Hepatocyte (in vitro differentiated cells): ENCODE measurements at regions not wholly inside any gene's neighbourhood (a gene's known extent, or its start where the extent isn't known, plus 50 kb on each side); places are given as distances from the start of the nearest gene placed in this dataset.
A peak's percentile ranks its signal among the peaks of the same experiment; 100 is the strongest.

Experiments
- DNase-seq: peaks from one replicate; pipeline ENCODE4 v3.0.0-alpha.2; 2016; ENCODE audit warnings: low spot score
- H2AFZ ChIP-seq: fragments of 200-600 bp; sonication (generic); 2 replicates; pipeline ENCODE4 v1.6.0; 2016; ENCODE audit warnings: antibody characterized with exemption, mild to moderate bottlenecking
- H3K27ac ChIP-seq: fragments of 200-600 bp; sonication (generic); 2 replicates; pipeline ENCODE4 v1.5.1; 2016; ENCODE audit warnings: mild to moderate bottlenecking
- H3K27me3 ChIP-seq: fragments of 200-600 bp; sonication (generic); 2 replicates; pipeline ENCODE4 v1.6.1; 2016
- H3K36me3 ChIP-seq: fragments of 200-600 bp; sonication (generic); replicated peaks from 2 replicates; pipeline ENCODE4 v1.5.1; 2016; ENCODE audit warnings: low read depth; ENCODE audit not compliant: insufficient read depth
- H3K4me1 ChIP-seq: fragments of 200-600 bp; sonication (generic); 2 replicates; pipeline ENCODE4 v1.5.1; 2016; ENCODE audit warnings: mild to moderate bottlenecking, moderate library complexity; ENCODE audit not compliant: insufficient read depth
- H3K4me2 ChIP-seq: fragments of 200-600 bp; sonication (generic); 2 replicates; pipeline ENCODE4 v1.6.0; 2016
- H3K4me3 ChIP-seq: fragments of 200-600 bp; sonication (generic); 2 replicates; pipeline ENCODE4 v1.5.1; 2016; ENCODE audit warnings: mild to moderate bottlenecking
- H3K79me2 ChIP-seq: fragments of 200-600 bp; sonication (generic); 2 replicates; pipeline ENCODE4 v1.6.0; 2017; ENCODE audit warnings: mild to moderate bottlenecking
- H3K9me2 ChIP-seq: fragments of 200-600 bp; sonication (generic); replicated peaks from 2 replicates; pipeline ENCODE4 v1.6.0; 2017; ENCODE audit warnings: mild to moderate bottlenecking; ENCODE audit not compliant: insufficient read depth
- H3K9me3 ChIP-seq: fragments of 200-600 bp; sonication (generic); 2 replicates; pipeline ENCODE4 v1.5.1; 2016; ENCODE audit warnings: low read depth, mild to moderate bottlenecking
- H4K20me1 ChIP-seq: fragments of 200-600 bp; sonication (generic); 2 replicates; pipeline ENCODE4 v1.6.0; 2016; ENCODE audit warnings: mild to moderate bottlenecking; ENCODE audit not compliant: insufficient read depth, poor library complexity, severe bottlenecking
- EZH2 ChIP-seq: fragments of 200-600 bp; sonication (generic); IDR thresholded peaks from 2 replicates; pipeline ENCODE4 v1.6.1; 2016; ENCODE audit warnings: antibody characterized with exemption, mild to moderate bottlenecking, borderline replicate concordance
- EZH2phosphoT487 ChIP-seq: fragments of 200-600 bp; sonication (generic); IDR thresholded peaks from one replicate; pipeline ENCODE4 v1.6.1; 2018; ENCODE audit warnings: antibody characterized with exemption, mild to moderate bottlenecking, low read depth, moderate library complexity; ENCODE audit not compliant: unreplicated experiment, severe bottlenecking
- WGBS: methylation state at CpG from one replicate; pipeline ENCODE4 v1.1.6; 2016; ENCODE audit warnings: low lambda C conversion rate; ENCODE audit errors: missing lambda C conversion rate; 5-methylcytosine and 5-hydroxymethylcytosine counted together
- TF ChIP-seq, protein P1 (sequence below): fragments of 200-600 bp; sonication (generic); IDR thresholded peaks from 2 replicates; pipeline ENCODE4 v1.5.1; 2016; ENCODE audit warnings: antibody characterized with exemption, mild to moderate bottlenecking; ENCODE audit not compliant: poor library complexity

DNA sequence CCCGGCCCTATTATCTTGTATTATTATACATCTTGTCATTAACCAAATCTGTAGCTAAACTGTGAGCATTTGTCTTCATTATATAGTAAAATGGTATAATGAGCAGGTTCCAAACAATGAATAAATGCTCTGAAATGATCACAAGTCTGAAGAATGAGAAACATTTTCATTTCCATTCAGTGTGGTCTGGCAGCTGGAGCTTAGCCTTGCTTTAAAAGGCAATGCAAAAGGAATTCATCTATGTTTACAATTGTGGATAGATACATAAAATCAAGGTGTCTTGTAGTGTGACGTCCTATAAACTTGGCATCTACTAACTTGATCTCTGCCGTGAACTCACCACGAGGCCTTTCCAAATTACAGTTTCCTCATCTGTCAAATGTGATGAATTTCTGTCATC, 168.3 kb downstream of the RMST start:
- Histone ChIP-seq H3K4me1 (no peaks in the 10 kb centered on the region), H3K36me3 (no peaks in the 10 kb centered on the region), H2AFZ (no peak overlapping the region), H3K9me3 (no peaks in the 10 kb centered on the region), H3K4me2 (no peak overlapping the region), H3K27me3 (no peaks in the 10 kb centered on the region), H3K9me2 (no peaks in the 10 kb centered on the region), H4K20me1 (no peaks in the 10 kb centered on the region), H3K79me2 (no peaks in the 10 kb centered on the region), H3K4me3 (no peak overlapping the region), H3K27ac (no peak overlapping the region)
- no peak for DNase-seq
- WGBS: 57% methylated on average over 4 of the region's 4 CpGs
- no peak for TF ChIP-seq EZH2phosphoT487
- TF ChIP-seq, protein P1, sequence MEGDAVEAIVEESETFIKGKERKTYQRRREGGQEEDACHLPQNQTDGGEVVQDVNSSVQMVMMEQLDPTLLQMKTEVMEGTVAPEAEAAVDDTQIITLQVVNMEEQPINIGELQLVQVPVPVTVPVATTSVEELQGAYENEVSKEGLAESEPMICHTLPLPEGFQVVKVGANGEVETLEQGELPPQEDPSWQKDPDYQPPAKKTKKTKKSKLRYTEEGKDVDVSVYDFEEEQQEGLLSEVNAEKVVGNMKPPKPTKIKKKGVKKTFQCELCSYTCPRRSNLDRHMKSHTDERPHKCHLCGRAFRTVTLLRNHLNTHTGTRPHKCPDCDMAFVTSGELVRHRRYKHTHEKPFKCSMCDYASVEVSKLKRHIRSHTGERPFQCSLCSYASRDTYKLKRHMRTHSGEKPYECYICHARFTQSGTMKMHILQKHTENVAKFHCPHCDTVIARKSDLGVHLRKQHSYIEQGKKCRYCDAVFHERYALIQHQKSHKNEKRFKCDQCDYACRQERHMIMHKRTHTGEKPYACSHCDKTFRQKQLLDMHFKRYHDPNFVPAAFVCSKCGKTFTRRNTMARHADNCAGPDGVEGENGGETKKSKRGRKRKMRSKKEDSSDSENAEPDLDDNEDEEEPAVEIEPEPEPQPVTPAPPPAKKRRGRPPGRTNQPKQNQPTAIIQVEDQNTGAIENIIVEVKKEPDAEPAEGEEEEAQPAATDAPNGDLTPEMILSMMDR: no peak
- TF ChIP-seq EZH2: no peak

DNA sequence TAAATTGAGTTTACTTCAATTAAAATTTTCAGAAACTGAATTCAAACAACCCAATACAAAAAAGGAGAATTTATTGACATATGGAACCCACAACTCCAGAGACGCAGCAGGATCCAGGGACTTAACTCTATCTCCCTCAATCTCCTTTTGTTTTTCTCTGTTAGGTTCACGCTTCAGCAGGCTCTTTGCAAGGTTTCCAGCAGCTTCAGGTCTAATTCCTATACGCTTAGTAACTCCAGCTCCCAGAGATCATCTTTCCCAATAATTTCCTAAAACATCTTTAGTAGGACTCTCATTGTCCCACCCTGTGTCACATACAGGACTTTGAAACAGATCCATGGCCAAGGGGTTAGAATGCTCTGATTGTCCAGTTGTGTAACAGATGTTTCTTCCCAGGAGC, 175.2 kb downstream of the RMST start:
- WGBS: 81% methylated on average over 3 of the region's 3 CpGs

DNA sequence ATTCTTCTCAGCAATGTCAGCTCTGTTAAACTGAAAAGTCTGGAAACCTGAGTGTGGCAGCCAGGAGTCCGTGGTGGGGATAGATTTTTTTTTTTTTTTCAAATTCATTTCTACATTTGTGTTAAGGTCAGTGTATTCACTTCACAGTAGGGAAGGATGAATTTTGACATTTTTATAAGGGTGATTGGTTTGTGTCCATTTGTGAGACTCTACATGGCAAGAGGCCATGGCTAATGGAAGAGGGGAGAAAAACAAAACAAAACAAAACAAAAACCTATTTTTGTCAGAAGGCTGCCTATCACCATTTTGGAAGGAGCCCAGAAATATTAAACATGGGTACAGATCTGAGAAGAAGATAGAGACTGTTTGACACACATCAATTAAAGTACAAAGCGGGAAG, 176.1 kb downstream of the RMST start:
- no peak for TF ChIP-seq EZH2phosphoT487
- no peak for TF ChIP-seq EZH2
- Histone ChIP-seq H3K9me3 (no peaks in the 10 kb centered on the region), H4K20me1 (no peaks in the 10 kb centered on the region), H3K4me1 (no peaks in the 10 kb centered on the region), H3K4me2 (no peak overlapping the region), H3K79me2 (no peaks in the 10 kb centered on the region), H3K9me2 (no peaks in the 10 kb centered on the region), H3K27ac (no peak overlapping the region), H3K36me3 (no peaks in the 10 kb centered on the region), H3K4me3 (no peak overlapping the region), H2AFZ (no peak overlapping the region), H3K27me3 (no peaks in the 10 kb centered on the region)
- DNase-seq: no peak
- WGBS: 64% methylated on average over 2 of the region's 2 CpGs

More for the DNA sequence above, 175.2 kb downstream of the RMST start:
- no peaks in the 10 kb centered on the region for H3K36me3 ChIP-seq
- H3K27ac ChIP-seq: no peak overlapping the region
- no peaks in the 10 kb centered on the region for H3K9me3 ChIP-seq
- no peaks in the 10 kb centered on the region for H3K9me2 ChIP-seq
- no peak for TF ChIP-seq EZH2phosphoT487
- TF ChIP-seq EZH2: no peak
- TF ChIP-seq, protein P1: no peak
- H2AFZ ChIP-seq: no peak overlapping the region
- no peaks in the 10 kb centered on the region for H4K20me1 ChIP-seq
- H3K79me2 ChIP-seq: no peaks in the 10 kb centered on the region
- no peaks in the 10 kb centered on the region for H3K4me1 ChIP-seq
- H3K4me3 ChIP-seq: no peak overlapping the region
- no peak for DNase-seq
- H3K27me3 ChIP-seq: no peaks in the 10 kb centered on the region
- H3K4me2 ChIP-seq: no peak overlapping the region

- TF ChIP-seq EZH2: no peak
- no peak for TF ChIP-seq EZH2phosphoT487
- TF ChIP-seq, protein P1: no peak
- WGBS: 70% methylated on average over 1 of the region's 1 CpG
- Histone ChIP-seq H3K79me2 (no peaks in the 10 kb centered on the region), H3K27me3 (no peaks in the 10 kb centered on the region), H4K20me1 (no peaks in the 10 kb centered on the region), H2AFZ (no peak overlapping the region), H3K4me2 (no peak overlapping the region), H3K4me1 (no peaks in the 10 kb centered on the region), H3K9me2 (no peaks in the 10 kb centered on the region), H3K27ac (no peak overlapping the region), H3K36me3 (no peaks in the 10 kb centered on the region), H3K4me3 (no peak overlapping the region), H3K9me3 (no peaks in the 10 kb centered on the region)
- DNase-seq: peak; percentile 13
Observed at GRCh38 chr12:97639702-97640101, 177.1 kb downstream of the RMST start.
